ENCODE measurements at regions not wholly inside any gene's neighbourhood (a gene's known extent, or its start where the extent isn't known, plus 50 kb on each side); places are given as distances from the start of the nearest gene placed in this dataset.
"Not testable (repeated sequence)": the region's sequence is repeated elsewhere in the genome, so short reads cannot be mapped to it uniquely, and the experiment has no call there.

DNA sequence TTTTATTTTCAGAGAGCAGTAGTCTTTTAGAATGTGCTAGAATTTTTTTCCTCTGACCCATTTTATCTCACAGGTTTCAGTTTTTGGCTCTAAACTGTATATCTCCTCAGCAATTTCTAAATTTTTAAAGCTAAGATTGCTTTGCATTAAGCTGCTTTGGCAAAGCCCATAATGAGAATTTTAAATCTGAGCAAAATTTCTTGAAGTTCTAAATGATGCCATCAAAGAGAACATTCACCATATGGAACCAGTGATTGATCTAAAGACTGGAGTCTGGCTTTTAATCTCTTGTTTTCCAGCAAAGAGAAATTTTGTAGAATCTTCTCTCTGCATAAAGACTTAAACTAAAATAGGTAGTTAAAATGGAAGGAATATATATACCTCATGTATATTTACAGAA lies 313.6 kb downstream of the TBC1D32 start:
- DNase-seq, result no peak

DNA sequence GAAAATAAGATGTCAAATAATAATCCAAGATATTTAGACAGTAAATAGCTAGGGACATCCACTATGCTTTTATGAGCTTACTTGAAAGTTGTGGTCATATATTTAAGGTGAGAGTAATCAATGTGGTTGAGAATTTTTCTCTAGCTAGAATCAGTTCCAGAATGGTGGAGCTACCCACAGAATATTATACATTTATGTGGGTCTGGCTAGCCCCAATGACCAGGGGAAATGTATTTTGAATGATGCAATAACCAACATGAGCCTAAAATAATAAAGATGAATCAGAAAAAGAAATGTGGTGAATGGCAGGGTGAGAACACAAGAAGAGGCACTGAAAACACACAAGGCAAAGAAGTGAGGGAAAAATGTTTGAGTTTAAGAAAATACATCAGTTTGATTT lies 325.7 kb downstream of the TBC1D32 start:
- DNase-seq, result no peak

DNA sequence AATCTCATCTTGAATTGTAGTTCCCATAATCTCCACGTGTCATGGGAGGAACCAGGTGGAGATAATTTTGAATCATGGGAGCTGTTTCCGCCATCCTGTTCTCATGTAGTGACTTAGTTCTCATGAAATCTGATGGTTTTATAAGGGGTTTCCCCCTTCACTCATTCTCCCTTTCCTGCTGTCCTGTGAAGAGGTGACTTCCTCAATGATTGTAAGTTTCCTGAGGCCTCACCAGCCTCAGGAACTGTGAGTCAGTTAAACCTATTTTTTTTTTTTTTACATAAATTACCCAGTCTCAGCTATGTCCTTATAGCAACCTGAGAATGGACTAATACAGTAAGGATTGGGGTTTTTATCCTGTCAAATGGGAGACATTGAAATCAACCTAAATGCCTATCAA lies 328.3 kb downstream of the TBC1D32 start:
- no peak for DNase-seq

DNA sequence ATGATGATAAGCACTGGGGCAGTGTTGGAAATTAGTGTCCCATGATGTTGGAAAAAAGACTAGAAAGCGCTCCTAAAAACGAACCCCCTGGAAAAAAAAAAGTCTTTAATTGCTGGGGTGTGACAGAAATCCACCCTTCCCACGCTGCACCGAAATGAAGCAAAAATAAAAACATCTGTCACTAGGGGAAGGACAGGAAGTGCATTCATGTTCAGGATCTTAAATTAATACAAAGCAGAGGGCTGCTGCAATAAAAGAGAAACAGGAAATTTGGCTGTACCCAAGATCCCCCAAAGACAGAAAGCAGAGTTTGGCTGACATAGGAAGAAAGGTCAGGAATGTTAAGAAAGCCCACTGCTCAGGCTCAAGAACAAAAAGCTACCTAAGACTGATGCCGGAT lies 333.9 kb downstream of the TBC1D32 start:
- DNase-seq, result no peak

DNA sequence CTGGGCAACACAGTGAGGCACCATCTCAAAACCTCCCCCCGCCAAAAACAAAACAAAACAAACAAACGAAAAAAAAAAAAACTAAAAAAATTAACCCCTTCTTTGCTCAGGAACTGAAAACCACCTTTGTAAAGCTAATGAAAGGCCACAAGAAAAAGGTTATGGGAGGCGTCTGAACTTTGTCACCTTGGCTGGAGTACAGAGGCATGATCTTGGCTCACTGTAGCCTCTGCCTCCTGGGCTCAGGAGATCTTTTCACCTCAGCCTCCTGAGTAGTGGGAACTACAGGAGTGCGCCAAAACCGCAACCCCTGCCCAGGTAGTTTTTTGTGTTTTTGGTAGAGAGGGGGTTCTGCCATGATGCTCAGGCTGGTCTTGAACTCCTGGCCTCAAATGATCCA lies 337.9 kb downstream of the TBC1D32 start:
- no peak for DNase-seq

DNA sequence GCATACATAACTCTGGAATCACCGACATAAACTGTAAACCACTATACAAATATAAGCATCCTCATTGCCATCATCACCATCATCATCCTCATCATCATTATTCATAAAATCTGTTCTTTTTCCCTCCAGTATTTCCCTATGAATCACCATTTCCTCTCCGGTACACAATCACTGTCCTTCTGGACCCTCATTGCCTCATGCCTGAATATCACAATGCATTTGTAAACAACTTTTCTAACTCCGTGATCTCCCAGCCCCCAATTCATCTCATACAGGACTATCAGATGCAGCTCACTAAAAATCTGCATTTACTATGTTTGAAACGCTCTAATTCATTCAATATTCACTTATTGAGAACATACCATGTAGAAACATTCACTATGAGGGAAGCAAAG lies 339.7 kb downstream of the TBC1D32 start:
- DNase-seq, result no peak

DNA sequence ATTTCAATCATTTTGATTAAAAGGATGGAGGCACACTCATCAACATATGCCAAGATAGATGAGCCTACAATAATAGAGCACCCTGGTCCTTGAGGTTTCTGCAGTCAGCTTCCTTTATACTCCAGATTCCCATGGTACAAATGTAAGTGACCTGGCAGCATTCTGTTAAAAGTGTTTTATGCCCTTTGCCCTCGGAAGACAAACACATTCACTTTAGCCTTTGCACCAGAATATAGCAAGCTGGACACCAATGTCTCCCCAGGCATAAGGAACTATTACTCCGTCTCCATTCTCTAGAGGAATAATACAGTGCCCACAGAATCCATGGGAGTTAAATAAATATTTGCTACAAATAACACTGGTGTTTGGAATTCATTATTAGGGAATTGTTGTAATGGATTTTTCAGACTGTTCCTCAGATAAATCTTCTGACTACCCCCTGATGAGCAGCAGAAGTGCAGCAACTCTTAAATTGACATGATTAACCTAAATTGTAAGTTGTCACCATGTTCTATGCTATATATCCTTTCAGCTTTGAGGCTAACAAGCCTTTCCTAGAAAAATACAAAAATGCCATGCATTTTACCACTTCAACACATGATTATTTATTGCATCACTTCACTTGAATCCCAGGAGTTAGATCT lies 340.2 kb downstream of the TBC1D32 start:
- no peak for DNase-seq

DNA sequence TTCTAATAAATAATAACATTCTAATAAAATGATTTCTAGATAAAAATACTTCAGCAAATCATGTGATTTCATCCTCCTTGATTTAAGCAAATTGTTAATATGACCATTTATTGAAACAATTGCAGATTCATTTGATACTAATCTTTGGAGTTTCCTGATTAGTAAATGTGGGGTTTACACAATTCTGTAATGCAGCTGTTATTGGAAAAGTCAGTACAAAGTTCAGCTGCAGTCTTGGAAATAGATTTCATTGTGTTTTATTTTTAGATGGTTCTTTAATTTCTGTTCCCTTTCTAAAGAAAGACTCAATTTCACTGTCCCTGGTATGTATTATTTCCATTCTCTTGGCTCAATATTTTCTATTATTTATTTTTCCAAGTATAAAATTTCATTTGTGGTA lies 342.0 kb downstream of the TBC1D32 start:
- no peak for DNase-seq

DNA sequence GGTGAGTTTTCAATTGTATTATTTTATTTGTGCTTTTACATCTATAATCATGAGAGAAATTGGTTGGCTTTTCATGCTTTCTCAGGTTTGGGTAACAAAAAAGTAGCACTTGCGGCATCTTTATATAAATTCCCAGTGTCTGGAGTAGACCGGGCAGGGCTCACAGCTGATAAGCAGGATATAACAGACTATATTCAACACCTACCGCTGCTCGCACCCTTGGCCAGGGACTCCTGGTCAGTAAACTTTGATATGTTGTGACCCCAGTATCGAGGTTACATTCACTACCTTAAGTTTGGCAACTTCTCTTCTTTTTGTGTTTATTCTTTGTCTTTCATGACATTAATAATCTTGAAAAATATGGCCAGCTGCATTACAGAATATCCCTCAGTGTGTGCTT lies 343.4 kb downstream of the TBC1D32 start:
- no peak for DNase-seq

DNA sequence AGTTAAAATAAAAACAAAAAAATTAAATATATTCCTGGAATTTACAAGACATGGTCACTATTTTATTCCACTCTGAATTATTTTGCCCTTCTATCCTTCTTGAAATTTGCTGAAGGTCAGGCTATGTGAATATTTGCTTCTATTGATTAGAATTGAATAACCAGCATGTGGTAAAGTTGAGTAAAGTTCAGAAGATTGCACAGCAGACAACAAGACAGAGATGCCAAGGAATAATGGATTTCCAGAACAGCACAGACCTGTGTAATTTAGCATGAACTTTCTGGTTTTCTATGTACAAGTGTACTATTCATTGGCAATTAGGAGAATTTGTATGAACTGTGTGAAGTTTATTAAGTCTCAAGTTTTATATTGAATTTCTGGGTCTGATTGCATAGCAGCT lies 352.4 kb downstream of the TBC1D32 start:
- DNase-seq, result no peak

DNA sequence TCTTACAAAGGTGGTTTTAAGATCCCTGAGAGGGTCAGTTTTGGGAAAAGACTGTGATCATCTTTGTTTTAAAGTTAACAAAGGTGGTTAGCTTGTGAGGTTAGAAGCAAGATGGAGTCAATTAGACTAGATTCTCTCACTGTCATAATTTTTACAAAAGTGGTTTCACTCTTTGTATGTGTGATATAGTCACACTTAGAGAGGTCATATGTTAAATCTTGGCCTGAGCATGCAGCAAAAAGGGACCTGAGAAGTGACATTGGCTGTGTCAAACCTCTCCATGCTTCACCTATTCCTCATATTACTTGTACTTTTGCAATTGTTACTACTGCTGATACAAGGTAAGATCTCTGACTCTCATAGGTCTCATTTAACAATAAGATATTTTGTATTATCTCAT lies 368.0 kb downstream of the TBC1D32 start:
- no peak for DNase-seq

DNA sequence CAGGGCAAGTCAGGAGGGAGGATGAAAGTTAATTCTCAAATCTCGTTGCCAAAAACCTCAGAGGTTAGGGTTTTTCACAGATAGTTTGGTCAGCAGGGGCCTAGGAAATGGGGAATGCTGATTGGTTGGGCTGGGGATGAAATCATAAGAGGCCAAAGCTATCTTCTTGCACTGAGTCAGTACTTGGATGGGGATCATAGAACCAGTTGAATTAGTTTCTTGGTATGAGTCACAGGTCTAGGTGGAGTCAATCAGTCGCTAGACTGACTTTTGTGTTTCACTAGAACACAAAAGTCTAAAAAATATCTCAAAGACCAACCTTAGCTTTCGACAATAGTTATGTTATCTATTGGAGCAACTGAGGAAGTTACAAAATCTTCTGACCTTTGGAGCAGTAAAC lies 368.5 kb downstream of the TBC1D32 start:
- DNase-seq, result no peak

DNA sequence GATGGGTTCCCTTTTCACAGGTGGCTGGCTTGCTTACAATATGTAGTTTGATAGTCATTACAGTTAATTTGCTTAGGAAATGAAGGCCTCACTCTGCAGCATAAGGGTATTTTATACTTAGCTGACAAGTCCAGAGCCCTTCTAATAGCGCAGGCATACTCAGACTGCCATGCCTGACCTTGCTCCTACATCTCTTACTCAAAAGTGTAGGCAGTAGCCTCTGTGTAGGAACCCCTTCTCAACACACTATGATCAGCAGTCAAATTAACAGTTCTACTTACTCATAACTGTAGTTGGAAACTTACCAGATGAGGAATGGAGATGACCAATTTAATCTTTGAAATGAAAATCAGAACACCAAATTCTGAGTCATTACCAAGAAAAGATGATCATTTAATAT lies 373.5 kb downstream of the TBC1D32 start:
- no peak for DNase-seq

DNA sequence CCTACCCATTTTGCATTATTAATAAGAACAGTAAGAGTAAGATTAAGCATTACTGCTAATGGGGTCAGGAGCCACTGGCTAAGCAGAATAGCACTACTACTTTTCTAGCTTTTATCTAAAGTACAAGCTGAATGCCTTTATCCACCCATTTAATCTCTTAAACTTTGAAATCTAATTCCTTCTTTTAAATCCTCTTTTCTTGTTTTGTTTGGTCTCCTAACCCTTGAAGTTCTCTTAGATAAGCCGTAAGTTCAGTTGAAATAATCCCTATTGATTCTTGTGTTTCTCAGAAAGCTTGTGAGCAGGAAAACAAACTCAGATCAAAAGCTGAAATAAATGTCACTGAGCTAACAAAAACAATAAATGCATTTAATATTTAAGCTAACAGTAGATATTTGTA lies 380.2 kb downstream of the TBC1D32 start:
- no peak for DNase-seq

DNA sequence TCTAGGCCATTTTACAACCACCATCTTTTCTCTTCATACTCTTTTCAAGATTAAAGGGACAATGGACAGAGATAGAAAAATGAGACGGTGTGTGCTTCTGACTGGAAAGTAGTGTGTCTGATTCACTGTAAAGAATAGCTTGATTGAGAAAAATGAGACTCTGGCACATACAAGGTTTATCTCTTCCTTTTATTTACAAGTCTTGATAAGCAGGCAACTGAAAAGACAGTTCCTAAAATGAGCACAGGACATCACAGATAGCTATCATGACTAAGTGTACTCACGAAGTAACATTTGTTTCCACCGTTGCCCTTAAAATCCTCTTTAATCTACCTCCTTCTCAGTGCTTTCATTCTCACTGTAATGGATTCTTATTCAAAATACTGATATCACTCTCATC lies 383.0 kb downstream of the TBC1D32 start:
- DNase-seq, result no peak

DNA sequence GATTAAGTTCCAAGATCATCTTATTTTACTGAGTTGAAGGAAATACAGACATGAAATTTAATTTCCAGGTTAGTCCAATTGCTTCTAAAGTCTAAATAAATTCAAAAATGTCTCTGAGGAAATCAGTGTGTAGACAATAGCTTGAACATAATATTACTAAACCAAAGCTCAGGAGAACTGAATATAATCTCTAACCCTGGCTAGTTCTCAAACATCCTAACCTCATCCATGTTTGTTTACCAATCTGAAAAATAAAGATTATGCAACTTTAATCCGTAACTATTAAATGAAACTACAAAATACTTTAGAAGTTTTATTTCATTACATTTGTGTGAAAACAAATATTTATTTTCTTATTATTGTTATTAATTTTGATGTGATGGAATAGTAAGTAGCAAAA lies 387.2 kb downstream of the TBC1D32 start:
- DNase-seq, result no peak

DNA sequence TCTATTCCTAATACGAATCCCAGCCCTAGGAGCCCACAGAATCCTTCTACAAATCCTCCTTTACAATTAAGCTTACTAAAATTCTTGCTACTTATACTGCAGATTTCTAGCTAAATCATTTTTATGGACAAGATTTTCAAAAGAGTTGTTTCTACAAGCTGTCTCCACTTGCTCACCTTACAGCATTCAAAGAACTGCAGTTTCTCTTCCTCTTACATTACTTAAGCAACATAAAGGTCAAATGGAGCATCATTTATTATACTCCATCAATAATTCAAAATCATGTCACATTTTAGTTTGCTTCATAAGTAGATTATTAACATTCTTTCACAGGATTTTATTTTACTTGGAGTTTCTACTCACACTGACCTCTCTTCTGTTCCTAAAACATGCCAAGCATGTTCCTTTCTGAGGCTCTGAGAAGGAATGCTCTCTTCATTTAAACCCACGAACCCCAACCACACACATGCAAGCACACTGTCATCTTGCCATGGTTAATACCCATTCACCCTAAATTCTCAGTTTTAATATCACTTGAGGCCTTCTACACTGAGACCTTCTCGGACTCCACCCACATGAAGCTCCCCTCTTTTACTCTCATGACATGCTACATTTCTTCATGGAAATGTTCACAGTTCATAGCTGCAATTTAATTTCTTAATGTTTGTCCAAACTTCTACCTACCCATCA lies 388.2 kb downstream of the TBC1D32 start:
- DNase-seq, result no peak

DNA sequence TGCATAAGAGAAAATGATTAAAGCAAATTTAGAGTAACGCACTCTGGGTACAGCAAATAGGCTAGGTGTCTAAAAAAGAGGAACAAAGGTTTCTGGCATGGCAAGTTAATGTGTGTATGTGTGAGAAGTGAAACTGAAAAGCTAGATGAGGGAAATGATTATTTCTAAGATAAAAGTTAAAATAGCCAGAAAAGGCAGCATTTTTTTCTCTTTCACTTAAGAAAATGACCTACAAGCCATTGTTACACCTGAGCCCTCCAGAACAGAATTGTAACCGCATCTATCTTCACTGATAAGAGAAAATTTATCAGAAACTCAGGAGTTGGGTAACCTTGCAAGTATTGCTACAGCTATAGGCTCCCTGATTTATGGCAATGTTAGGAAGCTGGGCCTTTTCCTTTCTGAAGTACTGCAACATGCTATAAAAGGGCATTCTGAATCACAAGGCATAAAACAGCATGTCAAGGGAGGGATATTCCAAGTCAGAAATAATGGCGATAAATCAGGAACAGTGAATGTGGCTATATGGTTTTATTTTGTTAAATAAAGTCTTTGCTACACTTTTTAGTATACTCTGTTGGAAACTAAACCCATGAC lies 395.3 kb downstream of the TBC1D32 start:
- DNase-seq, result no peak

DNA sequence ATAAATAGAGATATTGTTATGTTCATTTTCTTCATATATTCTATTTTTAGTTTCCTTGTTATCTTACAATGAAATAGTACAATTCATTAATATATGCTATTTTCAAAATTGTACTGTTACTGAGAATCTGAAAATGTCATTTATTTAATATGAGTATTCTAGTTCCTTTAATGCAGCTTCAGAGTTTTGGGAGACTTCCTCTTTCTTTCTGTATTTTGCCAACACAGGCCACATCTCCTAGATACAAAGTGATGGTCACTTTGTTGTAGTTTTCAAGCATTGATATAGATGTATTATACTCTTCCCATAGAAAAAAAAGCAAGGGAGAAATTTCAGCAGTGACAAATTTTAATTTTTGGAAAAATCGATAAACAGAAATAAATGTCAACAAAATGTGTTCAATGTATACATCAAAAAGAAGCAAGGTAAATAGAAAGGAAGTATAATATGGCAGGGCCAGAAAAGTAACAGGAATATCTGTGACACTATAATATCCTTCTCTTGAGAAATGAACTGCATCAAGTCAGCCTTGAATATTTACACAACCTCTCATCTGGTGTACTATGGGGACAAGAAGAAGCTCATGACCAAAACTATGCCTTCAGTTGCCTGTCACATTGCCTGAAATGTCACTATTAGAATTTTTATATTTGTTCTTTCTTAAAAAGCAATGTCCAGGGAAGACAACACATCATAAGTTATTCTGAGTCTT lies 396.0 kb downstream of the TBC1D32 start:
- DNase-seq, result no peak

DNA sequence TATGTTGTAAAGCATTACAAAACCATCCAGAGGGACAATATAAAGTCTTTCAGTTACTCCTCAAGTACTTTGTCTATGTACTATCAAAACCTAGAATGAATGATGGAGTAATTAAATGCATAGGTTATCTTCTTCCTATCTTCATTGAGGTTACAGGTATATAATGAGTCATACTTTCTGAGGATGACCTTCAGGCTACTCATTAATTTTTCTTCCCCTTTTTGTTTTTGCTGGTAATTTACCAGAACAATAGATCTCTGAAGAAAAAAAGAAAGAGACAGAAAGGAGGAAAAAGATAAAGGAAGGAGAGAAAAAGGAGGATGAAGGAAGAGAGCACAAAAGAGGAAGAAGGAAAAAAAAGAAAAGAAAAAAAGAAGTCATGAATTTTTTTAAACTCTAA lies 398.4 kb downstream of the TBC1D32 start:
- DNase-seq, result no peak

DNA sequence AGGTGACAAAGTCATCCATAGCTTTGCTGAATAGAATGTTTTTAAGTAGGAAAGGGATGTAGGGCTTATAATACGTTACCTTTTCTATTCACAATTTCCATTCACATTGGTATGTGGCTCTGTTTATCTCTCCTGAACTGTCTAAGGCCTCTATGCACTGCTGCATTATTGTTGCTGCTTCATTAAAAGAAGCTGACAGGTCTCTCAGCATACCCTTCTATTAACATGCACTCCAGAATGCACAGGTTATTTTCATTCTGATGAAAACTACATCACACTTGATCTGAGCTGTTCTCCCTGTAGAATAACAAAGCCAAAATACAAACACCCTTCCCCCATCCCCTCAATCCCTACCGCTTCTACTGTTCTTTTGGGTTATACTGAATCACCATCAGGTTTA lies 399.3 kb downstream of the TBC1D32 start:
- no peak for DNase-seq

DNA sequence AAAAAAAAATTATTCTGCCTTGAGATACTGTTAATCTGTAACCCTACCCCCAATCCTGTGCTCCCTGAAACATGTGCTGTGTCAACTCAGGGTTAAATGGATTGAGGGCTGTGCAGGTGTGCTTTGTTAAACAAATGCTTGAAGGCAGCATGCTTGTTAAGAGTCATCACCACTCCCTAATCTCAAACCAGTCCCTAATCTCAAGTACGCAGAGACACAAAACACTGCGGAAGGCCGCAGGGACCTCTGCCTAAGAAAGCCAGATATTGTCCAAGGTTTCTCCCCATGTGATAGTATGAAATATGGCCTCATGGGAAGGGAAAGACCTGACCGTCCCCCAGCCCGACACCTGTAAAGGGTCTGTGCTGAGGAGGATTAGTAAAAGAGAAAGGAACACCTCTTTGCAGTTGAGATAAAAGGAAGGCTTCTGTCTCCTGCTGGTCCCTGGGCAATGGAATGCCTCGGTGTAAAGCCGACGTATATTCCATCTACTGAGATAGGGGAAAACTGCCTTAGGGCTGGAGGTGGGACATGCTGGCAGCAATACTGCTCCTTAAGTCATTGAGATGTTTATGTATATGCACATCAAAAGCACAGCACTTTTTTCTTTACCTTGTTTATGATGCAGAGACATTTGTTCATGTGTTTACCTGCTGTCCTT lies 402.6 kb downstream of the TBC1D32 start:
- DNase-seq, result not testable (repeated sequence)

DNA sequence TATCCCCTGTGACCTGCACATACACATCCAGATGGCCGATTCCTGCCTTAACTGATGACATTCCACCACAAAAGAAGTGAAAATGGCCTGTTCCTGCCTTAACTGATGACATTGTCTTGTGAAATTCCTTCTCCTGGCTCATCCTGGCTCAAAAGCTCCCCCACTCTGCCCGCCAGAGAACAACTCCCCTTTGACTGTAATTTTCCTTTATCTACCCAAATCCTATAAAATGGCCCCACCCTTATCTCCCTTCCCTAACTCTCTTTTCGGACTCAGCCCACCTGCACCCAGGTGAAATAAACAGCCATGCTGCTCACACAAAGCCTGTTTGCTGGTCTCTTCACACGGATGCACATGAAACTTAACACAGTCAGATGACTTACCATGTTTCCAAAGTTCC lies 403.8 kb downstream of the TBC1D32 start:
- DNase-seq, result not testable (repeated sequence)

DNA sequence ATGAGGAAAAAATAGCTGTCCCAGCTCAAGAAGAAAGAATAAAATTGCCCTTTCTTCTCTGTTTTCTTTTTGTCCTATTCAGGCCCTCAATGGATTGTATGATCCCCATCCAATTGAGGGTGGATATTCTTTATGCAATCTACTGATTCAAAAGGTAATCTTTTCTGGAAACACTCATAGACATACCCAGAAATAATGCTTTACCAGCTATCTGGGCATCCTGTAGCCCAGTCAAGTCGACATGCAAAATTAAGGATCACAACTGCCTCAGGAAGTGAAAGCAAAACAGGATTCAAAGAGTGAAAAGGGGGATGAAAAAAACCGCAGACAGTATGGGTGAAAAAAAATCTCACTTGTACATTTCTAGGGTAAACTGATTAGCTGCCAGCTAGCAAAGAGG lies 410.1 kb downstream of the TBC1D32 start:
- no peak for DNase-seq

Measured in activated CD4-positive, alpha-beta T cell treated with anti-CD3 and anti-CD28 coated beads, Interleukin-2, amount 50 U/mL, for 1 hour (primary cell).